Hematopoietic multipotent progenitor cell treated with erythropoietin and hydrocortisone succinate and interleukin-3 and kit ligand, for 17 days (in vitro differentiated cells): ENCODE measurements at regions not wholly inside any gene's neighbourhood (a gene's known extent, or its start where the extent isn't known, plus 50 kb on each side); places are given as distances from the start of the nearest gene placed in this dataset.

Experiments used
- DNase-seq: peaks from one replicate; pipeline ENCODE4 v3.0.0-alpha.2; 2015; ENCODE audit warnings: low spot score

GRCh38 chr20:40769677-40770285, 80.7 kb upstream of the MAFB start:
- no peak for DNase-seq

- DNase-seq: no peak
Measured at GRCh38 chr20:40770564-40771307, 81.7 kb upstream of the MAFB start.

GRCh38 chr20:40771308-40771610, 82.2 kb upstream of the MAFB start:
- no peak for DNase-seq

GRCh38 chr20:40771848-40772511, 82.9 kb upstream of the MAFB start:
- DNase-seq: no peak

- DNase-seq: no peak
Measured at GRCh38 chr20:40773376-40773775, 84.3 kb upstream of the MAFB start.

GRCh38 chr20:40774252-40774651, 85.2 kb upstream of the MAFB start:
- no peak for DNase-seq

DNA sequence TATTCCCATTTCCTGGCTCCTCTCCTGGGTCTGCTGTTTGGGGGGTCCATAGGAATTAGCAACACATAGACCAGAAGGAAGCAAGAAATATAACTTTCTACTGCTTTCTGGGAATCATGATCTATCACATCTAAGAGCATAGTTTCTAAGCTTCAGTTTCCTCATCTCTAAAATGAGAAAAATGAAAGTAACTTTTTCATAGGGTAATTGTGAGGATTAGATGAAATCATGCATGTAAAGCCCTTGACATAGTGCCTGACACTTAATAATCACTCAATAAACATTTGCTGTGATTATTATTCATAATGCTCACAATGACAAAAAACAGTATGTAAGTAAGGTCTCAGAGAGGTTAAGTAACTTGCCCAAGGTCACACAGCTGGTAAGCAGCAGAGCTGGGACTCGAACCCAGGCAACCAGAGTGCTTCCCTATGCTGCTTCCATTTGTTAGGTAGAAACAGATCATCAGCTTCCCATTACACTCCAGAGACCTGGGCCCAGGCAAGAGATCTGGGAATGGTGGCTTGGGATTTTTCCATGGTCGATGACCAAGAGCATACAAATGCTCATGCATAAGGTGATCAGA, 86.6 kb upstream of the MAFB start:
- no peak for DNase-seq

DNA sequence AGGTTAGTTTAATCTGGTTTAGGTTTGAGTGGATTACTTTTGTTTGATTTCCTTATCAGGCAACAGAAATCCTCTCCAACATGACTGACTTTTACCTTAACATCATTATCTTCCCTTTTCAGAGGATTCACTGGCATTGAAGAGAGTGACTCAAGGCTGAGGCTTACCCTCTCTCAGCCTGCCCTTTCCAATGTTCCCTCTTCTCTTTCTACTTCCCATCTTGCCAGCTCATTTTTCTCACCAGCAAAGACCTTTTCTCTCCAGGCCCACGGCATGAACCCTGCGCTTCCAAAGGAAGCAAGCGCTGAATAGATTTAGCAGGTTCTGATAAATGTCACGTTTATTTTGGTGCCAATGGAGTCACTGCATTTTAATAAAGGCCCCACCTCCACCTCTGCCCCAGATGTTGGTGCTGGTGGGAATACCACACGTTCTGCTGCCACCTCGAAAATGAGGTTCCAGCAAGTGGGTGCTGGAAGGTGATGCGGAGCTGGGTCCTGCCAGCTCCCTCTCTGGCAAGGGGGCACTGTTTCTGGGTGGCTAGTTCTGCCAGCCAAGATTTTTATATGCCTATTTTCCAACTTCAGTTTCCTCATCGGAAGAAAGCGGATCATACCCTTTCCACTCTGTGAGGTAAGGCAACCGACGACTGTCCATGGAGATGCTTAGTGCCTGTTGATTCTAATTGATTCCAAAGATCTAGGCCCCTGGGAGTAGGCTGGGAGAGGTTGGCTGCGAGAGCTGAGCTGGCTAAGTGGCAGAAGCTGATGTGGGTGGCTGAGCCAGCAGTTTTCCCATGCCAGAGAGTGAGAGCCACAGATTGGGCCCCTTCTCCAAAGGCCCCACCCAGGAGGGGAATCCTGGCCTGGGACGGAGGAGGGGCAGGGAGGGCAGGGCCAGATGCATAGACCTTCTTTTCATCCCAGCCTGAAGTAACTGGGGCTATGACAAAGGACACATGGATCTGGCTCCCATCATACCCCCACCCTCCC, 87.7 kb upstream of the MAFB start:
- no peak for DNase-seq

DNA sequence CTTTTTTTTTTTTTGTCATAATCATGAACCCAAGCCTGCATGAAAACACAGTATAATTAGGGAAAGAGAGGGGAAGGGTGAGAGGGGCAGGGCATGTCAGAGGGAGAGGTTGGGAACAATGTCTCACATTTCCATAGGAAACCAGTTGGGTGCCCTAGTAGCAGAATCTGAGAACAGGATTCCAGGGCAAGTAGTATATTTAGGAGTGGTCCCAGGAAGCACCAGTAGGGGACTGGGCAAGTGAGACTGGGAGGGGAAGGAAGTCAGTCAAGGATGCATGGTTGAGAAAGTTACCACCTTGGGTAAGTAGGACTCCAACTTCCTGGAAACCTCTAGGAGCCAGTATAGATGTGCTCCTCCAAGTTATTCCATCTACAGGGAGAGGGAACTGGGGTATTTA, 88.6 kb upstream of the MAFB start:
- DNase-seq: no peak

DNA sequence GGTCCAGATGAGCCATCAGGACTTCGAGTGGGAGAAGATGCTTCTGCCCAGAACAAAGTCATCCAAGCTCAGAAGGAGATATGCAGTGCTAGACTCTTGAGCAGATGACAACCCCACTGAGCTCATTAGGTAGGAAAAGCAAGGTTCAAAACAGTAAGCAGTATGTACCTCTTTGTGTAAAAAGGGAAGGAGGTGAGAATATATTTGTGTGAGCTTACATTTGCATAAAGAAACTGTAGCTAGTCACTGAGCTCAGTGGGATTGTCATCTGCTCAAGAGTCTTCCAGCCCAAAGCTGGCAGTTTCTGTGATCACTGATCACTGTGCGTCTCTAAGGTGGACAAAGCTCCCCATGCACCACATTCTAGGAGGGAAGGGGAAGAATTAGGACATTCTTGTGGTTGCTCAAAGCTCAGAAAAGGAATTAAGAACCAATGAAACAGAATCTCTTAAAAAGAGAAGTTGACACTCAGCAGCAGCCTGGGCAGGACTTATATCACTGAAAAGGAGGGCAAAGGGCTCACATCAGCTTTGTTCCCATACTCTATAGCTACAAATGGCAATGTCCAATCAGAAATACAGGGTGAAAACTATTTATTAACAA, 90.0 kb upstream of the MAFB start:
- DNase-seq: no peak

DNA sequence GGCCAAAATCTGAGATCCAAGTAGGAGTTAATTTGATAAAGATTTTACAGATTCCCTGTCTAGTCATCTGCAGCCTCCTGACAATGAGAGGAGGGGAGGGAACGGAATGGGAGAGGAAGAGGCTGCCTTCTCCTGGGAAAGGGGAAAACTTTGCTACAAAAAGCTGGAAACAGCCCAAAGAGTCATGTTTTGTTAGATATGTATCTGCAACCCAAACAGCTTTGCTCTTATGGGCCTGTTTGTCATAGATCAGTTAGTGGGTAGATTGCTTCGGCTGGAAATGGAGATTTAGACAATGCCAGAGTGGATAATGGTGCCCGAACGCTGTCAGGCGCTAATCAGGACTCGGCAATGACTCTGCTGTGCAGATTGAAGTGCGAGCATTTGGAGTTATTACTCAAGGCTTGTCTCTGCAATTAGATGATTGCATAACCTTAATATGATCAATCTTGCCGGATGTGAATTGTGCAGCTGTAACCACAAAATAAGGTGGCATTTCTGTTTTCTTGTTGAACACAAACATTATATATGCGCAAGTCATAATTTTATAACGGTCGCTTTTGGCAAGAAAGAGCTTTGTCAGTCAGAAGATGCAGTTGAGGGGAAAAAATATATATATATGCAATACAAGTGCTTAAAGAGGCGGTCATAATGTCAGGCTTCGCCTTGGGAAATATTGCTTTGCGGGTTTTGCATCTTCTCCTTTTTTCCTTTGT, 92.4 kb upstream of the MAFB start:
- no peak for DNase-seq

DNA sequence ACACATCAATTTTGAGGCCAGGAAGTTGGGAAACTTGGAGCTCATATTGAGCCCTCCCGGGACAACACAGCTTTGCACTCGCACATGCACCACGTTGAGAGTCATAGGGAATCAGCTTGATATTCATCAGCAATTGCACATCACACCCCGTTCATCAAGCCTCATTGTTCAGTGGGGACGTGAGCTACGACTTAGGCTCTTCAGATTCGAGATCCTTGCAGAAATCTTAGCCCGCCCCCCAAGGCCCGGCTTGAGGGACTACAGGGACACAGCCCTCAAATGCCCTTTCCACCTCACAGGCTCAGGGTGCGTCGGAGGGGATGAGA, 93.0 kb upstream of the MAFB start:
- no peak for DNase-seq

- DNase-seq: no peak
Measured at GRCh38 chr20:40785346-40785745, 96.3 kb upstream of the MAFB start.

- no peak for DNase-seq
Measured at GRCh38 chr20:40786336-40786735, 97.3 kb upstream of the MAFB start.

- DNase-seq: no peak
Measured at GRCh38 chr20:40787941-40788340, 98.9 kb upstream of the MAFB start.

DNA sequence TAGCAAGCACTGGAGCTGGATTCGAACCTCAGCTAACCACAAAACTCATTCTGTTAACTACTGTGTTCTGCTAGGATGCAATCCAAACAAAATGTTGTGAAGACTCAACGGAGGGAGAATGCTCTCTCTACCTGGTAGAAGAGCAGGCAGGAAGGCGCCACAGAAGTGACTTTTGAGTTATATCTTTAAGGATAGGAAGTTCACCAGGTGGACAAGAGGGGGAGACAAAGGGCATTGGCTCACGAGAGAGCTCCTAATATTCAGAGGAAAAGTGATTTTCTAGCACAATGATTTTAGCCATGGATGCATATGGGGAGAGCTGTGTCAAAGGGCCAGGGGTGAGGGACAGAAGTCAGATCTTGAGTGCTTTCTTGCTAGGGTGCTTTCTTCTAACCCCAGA, 108.4 kb upstream of the MAFB start:
- no peak for DNase-seq

DNA sequence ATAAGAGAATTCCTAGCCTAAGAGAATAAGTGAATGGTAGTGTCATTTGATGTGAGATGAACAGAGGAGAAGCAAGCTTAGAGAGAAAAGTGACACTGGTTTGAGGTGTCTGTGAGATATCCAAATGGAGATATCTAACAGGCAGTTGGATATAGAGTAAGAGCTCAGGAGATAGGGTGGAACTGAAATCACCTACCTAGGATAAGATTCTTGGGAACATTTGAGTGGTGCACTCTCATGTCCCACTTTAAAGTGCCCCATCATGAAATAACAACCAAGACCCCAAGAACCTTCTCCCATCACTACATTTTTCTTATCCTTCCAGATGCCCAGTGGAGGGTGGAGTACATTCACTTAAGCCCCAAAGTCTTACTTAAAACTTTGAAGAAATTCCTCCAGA, 109.0 kb upstream of the MAFB start:
- DNase-seq: no peak

GRCh38 chr20:40802886-40803285, 113.8 kb upstream of the MAFB start:
- DNase-seq: no peak

DNA sequence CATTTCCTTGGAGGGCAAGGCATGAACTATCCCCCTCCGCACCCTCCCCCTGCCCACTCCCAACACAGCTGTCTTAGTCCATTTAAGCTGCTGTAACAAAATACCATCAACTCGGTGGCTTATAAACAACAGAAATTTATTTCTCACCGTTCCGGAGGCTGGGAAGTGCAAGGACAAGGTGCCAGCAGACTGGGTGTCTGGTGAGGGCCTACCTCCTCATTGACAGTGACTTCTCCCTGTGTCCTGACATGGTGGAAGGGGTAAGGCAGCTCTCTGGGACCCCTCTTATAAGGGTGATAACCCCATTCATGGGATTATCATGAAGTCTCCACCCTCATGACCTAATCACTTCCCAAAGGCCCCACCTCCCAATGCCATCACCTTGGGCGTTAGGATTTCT, 114.3 kb upstream of the MAFB start:
- no peak for DNase-seq

DNA sequence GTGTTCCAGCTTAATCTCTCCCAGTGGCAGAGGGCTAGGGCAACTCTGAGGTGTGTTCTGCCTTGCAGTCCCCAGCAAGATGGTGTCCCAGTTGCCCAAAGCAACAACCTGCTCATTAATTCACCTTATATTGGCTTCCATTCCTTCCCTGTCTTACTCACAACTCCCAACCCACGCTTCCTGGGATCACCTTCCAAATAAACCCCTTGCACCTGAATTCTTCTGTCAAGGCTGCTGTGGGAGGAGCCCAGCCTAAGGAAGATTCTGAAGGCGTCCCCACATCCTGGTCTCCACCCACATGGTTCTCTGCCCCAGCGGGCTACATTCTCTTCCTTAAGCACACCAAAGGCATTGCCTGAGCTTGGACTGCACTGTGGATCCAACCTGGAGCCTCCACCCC, 116.6 kb upstream of the MAFB start:
- no peak for DNase-seq
